Naive B cell (primary cell): ENCODE measurements at regions not wholly inside any gene's neighbourhood (a gene's known extent, or its start where the extent isn't known, plus 50 kb on each side); places are given as distances from the start of the nearest gene placed in this dataset.
A peak's percentile ranks its signal among the peaks of the same experiment; 100 is the strongest.
"Not testable (repeated sequence)": the region's sequence is repeated elsewhere in the genome, so short reads cannot be mapped to it uniquely, and the experiment has no call there.

Source experiments
- ATAC-seq, 2 donors: fragments of 150-1000 bp; cut with Tn5 transposase; 2 replicates each; pipeline ENCODE4 v1.10.0; 2021; ENCODE audit warnings: low read depth in 2 of 2, mild to moderate bottlenecking in 2 of 2, moderate library complexity in 2 of 2
- DNase-seq: peaks from one replicate; pipeline ENCODE4 v3.0.0; 2022
- H3K27ac Mint-ChIP-seq, 6 donors: one replicate each; pipeline ENCODE4 v1.8.0; 2020 to 2022; ENCODE audit warnings: mild to moderate bottlenecking in 6 of 6, mixed read lengths in 6 of 6, moderate library complexity in 5 of 6, inconsistent platforms in 2 of 6
- H3K27me3 Mint-ChIP-seq, 3 donors: one replicate each; pipeline ENCODE4 v1.8.0; 2021 to 2022; ENCODE audit warnings: mixed read lengths in 3 of 3, mild to moderate bottlenecking in 1 of 3
- H3K36me3 Mint-ChIP-seq, 2 donors: one replicate each; pipeline ENCODE4 v1.8.0; 2020 to 2022; ENCODE audit warnings: mixed read lengths in 2 of 2, inconsistent platforms in 1 of 2, mild to moderate bottlenecking in 1 of 2
- H3K4me1 Mint-ChIP-seq, 3 donors: one replicate each; pipeline ENCODE4 v1.8.0; 2020 to 2022; ENCODE audit warnings: mixed read lengths in 3 of 3, inconsistent platforms in 1 of 3, mild to moderate bottlenecking in 1 of 3, moderate library complexity in 1 of 3
- H3K4me3 Mint-ChIP-seq, 8 donors: one replicate each; pipeline ENCODE4 v1.8.0; 2020 to 2022; ENCODE audit warnings: mild to moderate bottlenecking in 8 of 8, mixed read lengths in 8 of 8, moderate library complexity in 8 of 8, inconsistent platforms in 2 of 8
- H3K9me3 Mint-ChIP-seq, 7 donors: one replicate each; pipeline ENCODE4 v1.8.0; 2020 to 2022; ENCODE audit warnings: mixed read lengths in 7 of 7, mild to moderate bottlenecking in 5 of 7, inconsistent platforms in 2 of 7, moderate library complexity in 1 of 7

- peaks cover 0 to 5% of the 10 kb centered on the region in 2 donors for H3K36me3 Mint-ChIP-seq
- DNase-seq (no peak), ATAC-seq (no peak)
- peaks cover 0 to 9% (median 1%) of the 10 kb centered on the region in 7 donors for H3K9me3 Mint-ChIP-seq
- no peak overlapping the region for H3K4me3 Mint-ChIP-seq
- H3K27ac Mint-ChIP-seq = peak overlapping the region in 1 of 6 donors; percentile 16
- H3K27me3 Mint-ChIP-seq = peaks cover 30 to 36% (median 33%) of the 10 kb centered on the region in 3 donors
- H3K4me1 Mint-ChIP-seq = peaks cover 0 to 5% (median 0%) of the 10 kb centered on the region in 3 donors
Measured at GRCh38 chr3:72069543-72069942, 284.6 kb upstream of the PROK2 start.

GRCh38 chr3:72068621-72069020 lies 283.7 kb upstream of the PROK2 start:
- no peak overlapping the region for H3K27ac Mint-ChIP-seq

GRCh38 chr3:72067721-72068120 lies 282.8 kb upstream of the PROK2 start:
- Mint-ChIP-seq H3K9me3 (peaks cover 5 to 25% (median 20%) of the 10 kb centered on the region in 7 donors), H3K4me1 (peaks cover 0 to 5% (median 0%) of the 10 kb centered on the region in 3 donors), H3K27me3 (peaks cover 32 to 45% (median 36%) of the 10 kb centered on the region in 3 donors), H3K4me3 (no peak overlapping the region), H3K27ac (no peak overlapping the region), H3K36me3 (peaks cover 10 to 17% of the 10 kb centered on the region in 2 donors)
- ATAC-seq = no peak
- DNase-seq = no peak

More at GRCh38 chr3:72068621-72069020, 283.7 kb upstream of the PROK2 start:
- ATAC-seq = no peak
- peaks cover 6 to 14% of the 10 kb centered on the region in 2 donors for H3K36me3 Mint-ChIP-seq
- H3K4me1 Mint-ChIP-seq = peaks cover 0 to 5% (median 0%) of the 10 kb centered on the region in 3 donors
- H3K27me3 Mint-ChIP-seq = peaks cover 33 to 42% (median 38%) of the 10 kb centered on the region in 3 donors
- peaks cover 5 to 18% (median 11%) of the 10 kb centered on the region in 7 donors for H3K9me3 Mint-ChIP-seq
- H3K4me3 Mint-ChIP-seq = no peak overlapping the region
- no peak for DNase-seq

GRCh38 chr3:72065872-72066641 lies 281.1 kb upstream of the PROK2 start:
- Mint-ChIP-seq H3K27ac (no peak overlapping the region), H3K4me1 (peaks cover 0 to 5% (median 5%) of the 10 kb centered on the region in 3 donors), H3K4me3 (no peak overlapping the region), H3K9me3 (peaks cover 5 to 29% (median 25%) of the 10 kb centered on the region in 7 donors), H3K36me3 (peaks cover 13 to 17% of the 10 kb centered on the region in 2 donors), H3K27me3 (peaks cover 15 to 47% (median 26%) of the 10 kb centered on the region in 3 donors)
- ATAC-seq (no peak), DNase-seq (no peak)

GRCh38 chr3:72065236-72065635 lies 280.3 kb upstream of the PROK2 start:
- Mint-ChIP-seq H3K36me3 (peaks cover 15 to 17% of the 10 kb centered on the region in 2 donors), H3K9me3 (peaks cover 5 to 30% (median 25%) of the 10 kb centered on the region in 7 donors), H3K4me3 (no peak overlapping the region), H3K27me3 (peaks cover 13 to 46% (median 26%) of the 10 kb centered on the region in 3 donors), H3K27ac (no peak overlapping the region), H3K4me1 (peaks cover 0 to 5% (median 5%) of the 10 kb centered on the region in 3 donors)
- DNase-seq (no peak), ATAC-seq (no peak)

GRCh38 chr3:72064727-72065126 lies 279.8 kb upstream of the PROK2 start:
- H3K9me3 Mint-ChIP-seq = peaks cover 5 to 30% (median 25%) of the 10 kb centered on the region in 7 donors
- H3K27ac Mint-ChIP-seq, ATAC-seq, H3K4me1 Mint-ChIP-seq, H3K4me3 Mint-ChIP-seq, DNase-seq: not testable (repeated sequence)
- peaks cover 8 to 42% (median 25%) of the 10 kb centered on the region in 3 donors for H3K27me3 Mint-ChIP-seq
- H3K36me3 Mint-ChIP-seq = peaks cover 17 to 20% of the 10 kb centered on the region in 2 donors

GRCh38 chr3:72062017-72062416 lies 277.1 kb upstream of the PROK2 start:
- H3K4me1 Mint-ChIP-seq = peaks cover 0 to 5% (median 5%) of the 10 kb centered on the region in 3 donors
- H3K27ac Mint-ChIP-seq = peak overlapping the region in 1 of 6 donors; percentile 91
- peaks cover 17 to 21% of the 10 kb centered on the region in 2 donors for H3K36me3 Mint-ChIP-seq
- no peak overlapping the region for H3K4me3 Mint-ChIP-seq
- H3K9me3 Mint-ChIP-seq = peaks cover 5 to 30% (median 27%) of the 10 kb centered on the region in 7 donors
- ATAC-seq (no peak), DNase-seq (no peak)
- H3K27me3 Mint-ChIP-seq = peaks cover 2 to 37% (median 11%) of the 10 kb centered on the region in 3 donors

GRCh38 chr3:72060447-72061034 lies 275.6 kb upstream of the PROK2 start:
- Mint-ChIP-seq H3K36me3 (peaks cover 17 to 24% of the 10 kb centered on the region in 2 donors), H3K4me1 (peaks cover 0 to 5% (median 0%) of the 10 kb centered on the region in 3 donors), H3K4me3 (no peak overlapping the region)

GRCh38 chr3:72058493-72059081 lies 273.6 kb upstream of the PROK2 start:
- DNase-seq (no peak), ATAC-seq (no peak)
- H3K36me3 Mint-ChIP-seq = peaks cover 3 to 18% of the 10 kb centered on the region in 2 donors
- H3K27me3 Mint-ChIP-seq = peaks cover 0 to 31% (median 14%) of the 10 kb centered on the region in 3 donors
- no peak overlapping the region for H3K27ac Mint-ChIP-seq
- no peak overlapping the region for H3K4me3 Mint-ChIP-seq
- peaks cover 0 to 5% (median 0%) of the 10 kb centered on the region in 3 donors for H3K4me1 Mint-ChIP-seq
- H3K9me3 Mint-ChIP-seq = peaks cover 1 to 16% (median 13%) of the 10 kb centered on the region in 7 donors

More at GRCh38 chr3:72060447-72061034, 275.6 kb upstream of the PROK2 start:
- peaks cover 5 to 29% (median 27%) of the 10 kb centered on the region in 7 donors for H3K9me3 Mint-ChIP-seq
- H3K27ac Mint-ChIP-seq = peak overlapping the region in 1 of 6 donors; percentile 29
- peaks cover 8 to 38% (median 13%) of the 10 kb centered on the region in 3 donors for H3K27me3 Mint-ChIP-seq
- no peak for DNase-seq
- no peak for ATAC-seq

- H3K4me3 Mint-ChIP-seq = no peak overlapping the region
- H3K9me3 Mint-ChIP-seq = peaks cover 0 to 3% (median 0%) of the 10 kb centered on the region in 7 donors
- H3K27me3 Mint-ChIP-seq = peaks cover 0 to 14% (median 12%) of the 10 kb centered on the region in 3 donors
- H3K4me1 Mint-ChIP-seq = no peaks in the 10 kb centered on the region
- H3K36me3 Mint-ChIP-seq = peaks cover 0 to 17% of the 10 kb centered on the region in 2 donors
- ATAC-seq (no peak), DNase-seq (no peak)
- no peak overlapping the region for H3K27ac Mint-ChIP-seq
Measured at GRCh38 chr3:72055436-72055835, 270.5 kb upstream of the PROK2 start.

GRCh38 chr3:72054976-72055375 lies 270.0 kb upstream of the PROK2 start:
- no peak overlapping the region for H3K27ac Mint-ChIP-seq
- no peaks in the 10 kb centered on the region for H3K4me1 Mint-ChIP-seq
- no peak overlapping the region for H3K4me3 Mint-ChIP-seq
- DNase-seq = no peak
- peaks cover 0 to 14% (median 12%) of the 10 kb centered on the region in 3 donors for H3K27me3 Mint-ChIP-seq
- peaks cover 0 to 12% of the 10 kb centered on the region in 2 donors for H3K36me3 Mint-ChIP-seq
- ATAC-seq = no peak
- peaks cover 0 to 3% (median 0%) of the 10 kb centered on the region in 7 donors for H3K9me3 Mint-ChIP-seq

- H3K4me1 Mint-ChIP-seq = peaks cover 0 to 3% (median 0%) of the 10 kb centered on the region in 3 donors
- H3K27me3 Mint-ChIP-seq = peaks cover 7 to 22% (median 14%) of the 10 kb centered on the region in 3 donors
- peaks cover 0 to 9% of the 10 kb centered on the region in 2 donors for H3K36me3 Mint-ChIP-seq
- peaks cover 0 to 3% (median 0%) of the 10 kb centered on the region in 7 donors for H3K9me3 Mint-ChIP-seq
- H3K27ac Mint-ChIP-seq = no peak overlapping the region
- ATAC-seq (no peak), DNase-seq (no peak)
- no peak overlapping the region for H3K4me3 Mint-ChIP-seq
Measured at GRCh38 chr3:72052841-72053409, 268.0 kb upstream of the PROK2 start.

- Mint-ChIP-seq H3K27ac (no peak overlapping the region), H3K27me3 (peaks cover 7 to 22% (median 11%) of the 10 kb centered on the region in 3 donors), H3K9me3 (peaks cover 0 to 3% (median 0%) of the 10 kb centered on the region in 7 donors), H3K4me3 (no peak overlapping the region), H3K36me3 (peaks cover 0 to 6% of the 10 kb centered on the region in 2 donors), H3K4me1 (peaks cover 0 to 3% (median 0%) of the 10 kb centered on the region in 3 donors)
- DNase-seq = no peak
- ATAC-seq = no peak
Measured at GRCh38 chr3:72050771-72051170, 265.8 kb upstream of the PROK2 start.
